ENCODE measurements at regions not wholly inside any gene's neighbourhood (a gene's known extent, or its start where the extent isn't known, plus 50 kb on each side); places are given as distances from the start of the nearest gene placed in this dataset.
"Not testable (repeated sequence)": the region's sequence is repeated elsewhere in the genome, so short reads cannot be mapped to it uniquely, and the experiment has no call there.

DNA sequence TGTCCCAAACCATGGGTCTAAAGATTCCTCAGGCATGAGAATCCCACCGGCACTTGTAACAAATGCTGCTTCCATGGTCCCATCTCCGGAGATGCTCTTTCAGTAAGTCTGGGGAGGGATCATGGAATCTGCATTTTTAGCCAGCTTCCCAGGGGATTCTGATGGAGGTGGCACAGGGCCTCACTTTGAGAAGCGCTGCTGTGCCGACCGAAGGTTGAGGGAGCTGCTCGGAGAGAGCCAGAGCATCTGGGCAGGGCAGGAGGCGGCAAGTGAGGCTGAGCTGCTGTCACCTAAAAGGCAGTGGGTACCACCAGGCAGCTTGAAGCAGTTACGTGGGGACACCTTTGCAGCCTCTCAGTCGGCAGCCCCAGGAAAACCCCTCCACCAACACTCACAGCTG lies 100.2 kb upstream of the CDYL start:
- DNase-seq: no peak

DNA sequence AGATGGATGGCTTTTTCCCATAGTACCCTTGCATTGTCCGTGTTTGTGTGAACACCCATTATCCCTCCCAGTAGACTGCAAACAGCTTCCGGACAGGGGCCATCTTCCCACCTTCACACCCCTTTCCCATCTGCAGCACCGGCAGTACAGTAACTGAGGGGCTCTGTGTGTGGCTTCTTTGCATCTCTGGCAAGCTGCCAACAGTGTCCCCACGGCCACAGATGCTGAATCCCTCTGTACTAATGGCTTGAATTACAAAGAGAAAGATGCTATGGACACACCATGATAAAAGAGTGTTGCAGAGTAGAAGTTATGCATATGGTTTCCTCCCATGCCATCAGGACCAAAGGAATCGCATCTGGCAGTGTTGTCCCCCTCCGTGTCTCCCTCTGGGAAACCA lies 101.1 kb upstream of the CDYL start:
- no peak for DNase-seq

DNA sequence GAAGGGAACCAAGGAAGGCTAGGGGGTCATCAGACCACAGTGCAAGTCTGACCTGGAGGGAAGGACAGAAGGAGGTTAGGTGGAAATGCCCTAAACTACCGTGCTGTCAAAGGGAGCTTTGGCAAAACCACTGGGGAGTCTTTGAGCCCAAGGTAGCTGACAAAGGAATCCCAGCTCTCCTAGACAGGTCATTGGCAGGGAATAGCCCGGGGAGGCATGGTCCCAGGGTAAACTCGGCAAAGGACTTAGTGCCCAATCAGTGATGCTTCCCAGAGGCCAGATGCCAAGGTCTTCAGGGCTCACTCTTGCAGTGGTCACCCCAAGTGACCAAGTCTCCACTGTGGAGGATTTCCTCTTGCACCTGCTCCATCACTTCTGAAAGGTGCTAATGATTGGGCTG lies 102.3 kb upstream of the CDYL start:
- DNase-seq: no peak

DNA sequence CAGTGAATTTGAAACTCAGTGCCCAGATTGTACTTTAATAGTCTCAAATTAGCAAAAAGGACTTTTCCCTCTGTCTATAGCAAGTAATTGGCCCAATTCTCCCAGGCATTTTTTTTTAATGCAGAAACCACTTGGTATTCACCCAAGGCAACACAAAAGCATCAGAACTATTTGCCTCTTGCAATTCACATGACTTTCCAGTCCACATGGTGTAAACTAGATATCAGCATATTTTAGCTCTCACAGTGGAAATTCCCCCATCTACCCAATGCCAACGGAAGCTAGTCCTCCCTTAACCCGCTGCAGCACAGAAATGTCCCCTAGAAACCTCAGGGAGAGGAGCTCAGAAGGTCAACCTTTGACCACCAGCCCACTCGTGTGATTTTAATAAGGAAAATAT lies 103.4 kb upstream of the CDYL start:
- DNase-seq: no peak

DNA sequence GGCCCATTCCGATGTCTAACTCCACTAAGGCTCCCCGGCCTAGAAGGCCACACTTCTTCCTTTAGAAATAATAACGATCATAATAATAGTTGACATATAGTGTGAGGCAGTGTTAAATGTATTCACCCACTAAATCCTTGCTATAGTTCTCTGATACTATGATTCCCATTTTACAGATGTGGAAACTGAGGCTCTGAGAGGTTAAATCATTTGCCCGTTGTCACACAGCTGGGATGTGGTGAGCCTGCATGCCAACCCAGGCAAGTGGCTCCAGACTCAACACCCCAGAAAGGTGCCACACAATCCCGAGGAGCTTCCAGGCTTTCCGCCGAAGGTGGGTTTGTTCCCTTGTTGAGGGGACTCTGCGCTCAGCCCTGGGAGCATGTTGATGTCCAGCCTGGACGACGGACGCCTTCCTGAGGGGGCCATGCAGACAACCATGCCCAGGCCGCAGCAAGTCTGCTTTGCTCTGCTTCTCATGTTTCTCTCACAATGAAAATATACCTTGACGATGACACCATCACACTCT lies 104.6 kb upstream of the CDYL start:
- no peak for DNase-seq

DNA sequence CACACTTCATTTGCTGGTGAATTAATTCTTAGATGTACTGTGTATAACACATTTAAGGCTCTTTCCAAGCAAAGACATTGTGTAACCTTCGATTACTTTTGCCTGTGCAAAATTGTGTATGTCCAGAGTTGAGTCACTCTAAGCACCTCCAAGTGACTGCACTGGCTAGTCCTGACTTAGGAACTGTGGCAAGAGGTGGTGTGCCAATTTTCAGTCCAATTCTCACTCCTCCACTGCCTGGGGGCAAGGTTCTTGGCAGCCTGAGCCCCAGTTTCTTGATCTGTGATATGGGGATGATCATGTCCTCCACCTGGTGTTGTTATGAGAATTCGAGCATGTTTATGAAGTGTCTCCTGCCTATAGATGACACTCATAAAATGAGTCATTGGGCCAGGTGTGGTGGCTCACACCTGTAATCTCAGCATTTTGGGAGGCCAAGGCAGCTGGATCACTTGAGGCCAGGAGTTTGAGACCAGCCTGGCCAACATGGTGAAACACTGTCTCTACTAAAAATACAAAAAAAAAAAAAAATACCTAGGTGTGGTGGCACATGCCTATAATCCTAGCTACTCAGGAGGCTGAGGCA lies 105.3 kb upstream of the CDYL start:
- no peak for DNase-seq

DNA sequence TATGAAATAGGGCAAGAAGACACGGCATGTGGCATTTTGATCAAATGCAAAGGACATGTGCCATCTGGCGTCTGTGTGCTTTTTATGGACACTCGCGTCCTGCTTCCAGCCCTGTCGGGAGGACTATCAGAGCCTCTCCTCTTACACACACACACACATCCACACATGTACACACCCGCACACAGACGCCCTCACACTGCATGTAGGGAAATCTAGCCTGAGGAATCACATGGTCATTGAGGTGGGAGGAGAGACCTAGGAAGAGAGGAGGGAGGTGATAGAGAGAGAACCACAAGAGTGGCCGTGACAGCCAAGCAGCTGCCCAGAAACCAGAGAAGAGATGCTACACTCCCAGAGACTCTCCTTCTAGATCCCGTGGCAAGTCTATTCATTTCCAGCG lies 105.9 kb upstream of the CDYL start:
- no peak for DNase-seq

DNA sequence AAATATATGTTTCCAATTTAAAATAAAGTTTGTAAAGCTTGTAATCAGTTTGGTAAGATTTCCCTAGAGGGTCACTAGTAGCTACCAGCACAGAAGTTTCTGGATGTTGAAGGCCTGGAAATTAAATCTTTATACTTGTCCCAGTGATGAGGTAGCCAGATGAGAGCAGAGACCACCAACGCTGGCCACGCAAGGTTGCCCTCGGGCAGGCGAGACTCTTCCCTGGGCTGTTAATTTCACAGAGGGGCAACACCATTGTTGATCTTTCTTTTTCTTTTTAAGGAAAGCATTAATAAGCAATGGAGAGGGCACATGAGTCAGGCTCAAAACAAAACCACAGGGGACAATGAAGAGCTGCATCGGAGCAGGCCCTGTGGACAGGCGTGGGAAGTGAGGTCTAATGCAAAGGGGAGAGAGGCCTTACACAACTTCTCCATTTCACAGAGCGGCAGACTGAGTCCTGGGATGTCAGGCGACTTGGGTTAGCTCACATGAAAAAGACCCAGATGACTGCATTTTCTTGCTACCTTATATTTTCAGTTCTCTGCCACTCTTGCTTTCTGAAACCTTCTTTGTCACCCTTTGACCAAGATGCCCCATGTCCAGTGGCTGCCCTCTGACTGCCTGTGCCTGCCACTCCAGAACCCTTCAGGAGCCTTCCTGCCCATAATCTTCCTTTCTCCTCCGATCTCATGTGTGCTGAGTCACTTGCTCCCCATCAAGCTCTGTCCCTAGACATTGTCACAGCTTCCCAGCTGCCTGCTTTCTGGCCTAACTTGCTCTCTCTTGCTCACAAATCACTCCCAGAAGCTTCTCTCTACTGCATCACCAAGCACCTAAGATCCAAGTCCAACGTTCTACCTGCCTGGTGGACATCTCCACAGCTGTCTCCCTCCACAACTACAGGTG lies 107.7 kb upstream of the CDYL start:
- DNase-seq: no peak

DNA sequence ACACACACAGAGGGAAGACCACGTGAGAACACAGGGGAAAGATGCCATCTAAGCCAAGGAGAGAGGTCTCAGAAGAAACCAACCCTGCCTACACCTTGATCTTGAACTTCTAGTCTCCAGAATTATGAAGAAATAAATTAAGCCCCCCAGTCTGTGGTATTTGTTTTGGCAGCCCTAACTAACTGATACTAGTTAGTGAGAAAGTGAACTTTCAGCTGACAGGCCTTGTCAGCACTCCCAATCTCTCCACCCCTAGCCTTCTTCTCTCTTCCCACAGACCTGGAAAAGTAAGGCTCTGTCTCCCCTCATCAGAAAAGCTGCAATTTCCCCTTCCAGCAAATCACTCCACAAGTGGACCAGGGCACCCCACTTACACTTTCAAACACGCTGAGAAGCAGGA lies 108.6 kb upstream of the CDYL start:
- no peak for DNase-seq

DNA sequence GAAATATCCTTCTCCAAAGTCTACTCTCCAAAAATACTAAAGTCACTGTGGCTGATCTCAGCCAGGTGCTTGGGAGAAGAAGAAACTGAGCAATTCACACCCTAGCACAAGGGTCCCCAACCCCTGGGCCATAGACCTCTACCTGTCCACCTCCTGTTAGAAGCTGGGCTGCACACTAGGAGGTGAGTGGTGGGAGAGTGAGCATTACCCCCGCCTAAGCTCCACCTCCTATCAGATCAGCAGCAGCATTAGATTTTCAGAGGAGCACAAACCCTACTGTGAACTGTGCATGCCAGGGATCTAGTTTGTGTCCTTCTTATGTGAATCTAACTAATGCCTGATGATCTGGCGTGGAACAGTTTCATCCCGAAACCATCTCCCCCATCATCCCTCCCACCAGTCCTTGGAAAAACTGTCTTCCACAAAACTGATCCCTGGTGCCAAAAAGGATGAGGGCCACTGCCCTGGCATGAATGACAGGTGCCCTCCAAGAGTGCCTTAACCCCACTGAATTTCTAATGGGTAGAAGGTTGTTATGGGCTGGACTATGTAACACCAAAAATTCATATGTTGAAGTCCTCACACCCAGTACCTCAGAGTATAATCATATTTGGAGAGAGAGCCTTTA lies 109.2 kb upstream of the CDYL start:
- DNase-seq: no peak

DNA sequence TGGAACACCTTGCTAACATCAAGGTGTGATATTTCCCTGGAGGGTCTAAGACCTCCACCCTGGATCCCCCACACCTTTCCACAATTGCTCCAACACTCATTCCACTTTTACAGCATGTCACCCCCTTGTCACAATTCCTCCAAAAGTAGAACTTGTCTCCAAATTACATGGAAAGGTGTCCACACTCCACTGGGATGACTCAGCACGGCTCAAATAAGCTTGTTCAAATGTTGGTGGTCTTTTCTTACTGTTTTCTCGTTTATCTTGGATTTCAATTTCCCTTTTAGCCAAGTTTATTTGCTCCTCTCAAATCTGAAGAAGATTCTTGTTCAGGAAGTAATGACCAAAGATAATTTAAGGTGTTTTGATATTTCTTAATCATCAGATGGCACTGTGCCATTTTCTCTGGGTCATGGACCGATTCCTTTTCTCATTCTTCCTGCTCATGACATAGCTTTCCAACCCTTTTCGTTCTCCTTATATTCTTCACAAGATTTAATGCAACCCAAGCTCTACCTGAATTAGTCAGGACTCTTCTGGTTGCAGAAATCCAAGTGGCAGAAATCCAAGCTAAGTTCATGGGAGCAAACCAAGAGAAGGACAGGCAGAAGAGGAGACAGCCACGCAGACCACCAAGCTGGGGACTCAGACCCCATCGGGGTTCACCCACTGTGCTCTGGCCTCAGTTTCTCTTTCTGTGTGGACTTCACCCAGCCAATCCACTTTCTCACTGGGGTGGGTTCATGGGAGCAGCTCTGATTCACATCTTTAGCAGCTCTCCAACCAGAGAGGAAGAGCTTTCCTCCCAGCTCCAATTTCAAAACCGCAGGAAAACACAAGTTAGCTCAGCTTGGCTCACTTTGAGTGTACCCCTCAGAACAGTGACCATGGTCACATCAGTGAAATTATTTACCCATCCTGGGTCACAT lies 110.5 kb upstream of the CDYL start:
- DNase-seq: no peak

DNA sequence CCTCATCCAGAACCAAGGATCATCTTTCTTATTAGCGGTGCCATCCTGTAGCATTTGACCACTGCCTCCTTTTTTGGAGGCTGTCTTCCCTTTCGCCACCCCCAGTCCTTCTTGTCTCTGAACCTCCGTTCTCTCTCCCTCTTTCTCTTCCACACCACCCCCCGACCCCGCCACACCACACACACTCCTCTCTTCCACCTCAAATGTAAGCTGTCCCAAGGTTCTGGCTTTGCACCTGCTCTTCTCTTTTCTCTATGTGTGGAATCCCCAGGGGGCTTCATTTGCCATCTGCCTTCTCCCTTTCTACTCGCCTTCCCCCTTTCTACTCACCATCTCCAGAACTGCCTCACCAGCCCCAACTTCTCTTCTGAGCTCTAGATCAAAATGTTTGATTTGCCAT lies 111.3 kb upstream of the CDYL start:
- DNase-seq: no peak

DNA sequence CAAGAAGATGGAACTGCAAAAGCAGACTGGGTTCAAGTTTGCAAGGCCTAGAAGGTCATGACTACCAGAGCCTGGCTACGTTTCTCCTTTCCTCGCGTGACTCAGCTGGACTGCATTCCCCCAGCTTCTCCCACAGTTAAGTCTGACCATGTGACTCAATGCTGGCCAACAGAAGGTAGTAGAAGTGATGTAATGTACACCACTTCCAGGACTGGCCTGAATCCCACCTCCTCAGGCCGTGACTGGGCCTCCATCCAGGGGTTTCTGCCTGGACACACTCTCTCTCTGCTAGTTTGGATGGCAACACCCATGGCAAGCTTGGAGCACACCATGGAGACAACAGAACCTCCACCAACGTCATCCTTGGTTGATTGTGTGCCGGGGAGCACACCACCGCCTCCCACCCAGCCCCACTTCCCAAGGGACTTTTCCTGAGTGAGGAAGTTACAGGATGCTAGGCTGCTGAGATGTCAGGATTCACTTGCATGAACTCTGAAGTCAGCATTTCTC lies 112.0 kb upstream of the CDYL start:
- no peak for DNase-seq

DNA sequence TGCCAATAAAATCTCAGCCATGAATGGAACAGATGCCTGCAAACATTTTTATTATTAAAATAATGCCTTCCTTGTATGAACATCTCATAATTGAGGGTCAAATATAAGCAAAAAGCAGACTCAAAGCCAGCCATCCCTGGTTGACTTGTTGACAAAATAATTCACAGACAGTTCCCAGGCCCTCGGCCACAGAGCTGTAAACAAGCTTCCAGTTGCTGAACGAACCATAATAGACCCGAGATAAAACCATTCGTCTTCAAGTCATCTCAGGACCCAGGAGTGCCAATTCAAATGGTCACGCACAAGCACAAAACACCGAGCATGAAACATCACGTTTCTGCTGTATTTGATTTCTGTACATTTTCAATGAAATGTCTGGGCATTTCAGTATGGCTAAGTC lies 113.3 kb upstream of the CDYL start:
- DNase-seq: no peak

DNA sequence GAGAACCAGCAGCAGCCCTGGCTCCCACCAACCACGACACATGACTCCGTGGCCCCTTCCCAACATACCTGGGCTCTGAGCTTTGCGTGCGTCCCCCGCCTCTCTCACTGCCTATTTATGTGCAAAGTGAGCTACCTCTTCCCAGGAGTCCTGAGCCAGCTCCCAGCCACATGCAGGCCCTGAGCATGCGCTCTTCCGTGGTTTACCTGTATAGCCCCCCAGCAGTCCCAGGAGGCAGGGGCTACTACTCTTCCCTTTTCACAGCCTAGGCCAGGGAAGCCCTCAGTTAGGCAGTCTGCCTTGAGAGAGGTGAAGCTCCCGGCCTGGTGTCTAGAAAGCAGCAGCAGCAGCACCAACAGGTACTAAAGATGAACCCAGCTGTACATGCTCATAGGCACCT lies 114.8 kb upstream of the CDYL start:
- no peak for DNase-seq

DNA sequence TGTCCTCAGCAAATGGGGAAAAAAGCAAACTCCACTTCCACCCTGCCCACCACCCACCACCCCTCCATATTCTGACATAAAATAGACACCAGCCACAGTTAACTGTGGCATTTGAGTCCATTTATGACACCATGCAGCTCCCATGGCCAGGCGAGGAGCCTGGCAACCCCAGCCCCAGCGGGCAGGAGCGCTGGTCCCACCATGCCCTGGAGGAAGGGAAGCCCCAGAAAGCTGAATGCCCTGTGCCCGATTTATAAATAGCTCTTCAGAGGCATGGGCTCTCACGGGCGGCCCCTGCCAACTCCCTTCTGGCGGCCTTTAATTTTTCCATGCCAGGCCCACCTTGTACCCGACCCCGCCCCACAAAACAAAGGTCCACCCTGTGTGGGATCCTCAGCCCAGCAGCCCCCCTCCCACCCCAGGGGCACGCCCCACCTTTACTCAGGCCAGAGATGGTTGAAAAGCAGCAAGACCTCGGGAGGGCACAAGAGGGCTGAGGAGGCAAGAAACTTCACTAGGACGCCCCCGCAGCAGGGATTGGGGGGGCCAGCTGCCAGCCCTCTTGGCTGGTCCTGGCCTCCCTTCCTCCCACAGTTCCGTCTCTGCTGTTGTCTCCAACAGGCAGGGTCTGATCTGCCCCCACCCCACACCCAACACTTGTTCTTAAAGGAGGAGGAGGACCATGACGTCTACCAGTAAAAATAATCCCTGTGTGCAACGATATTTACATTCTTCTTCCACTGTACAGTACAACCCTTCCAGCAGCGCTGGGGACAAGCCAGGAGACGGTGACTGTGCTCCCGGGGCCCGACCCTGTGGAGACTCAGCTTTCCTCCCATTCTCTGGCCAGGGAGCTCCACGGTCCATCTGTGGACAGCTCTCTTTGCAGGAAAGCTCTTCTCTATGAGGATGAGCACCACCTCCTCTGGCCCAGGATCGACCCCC lies 115.6 kb upstream of the CDYL start:
- DNase-seq: no peak

DNA sequence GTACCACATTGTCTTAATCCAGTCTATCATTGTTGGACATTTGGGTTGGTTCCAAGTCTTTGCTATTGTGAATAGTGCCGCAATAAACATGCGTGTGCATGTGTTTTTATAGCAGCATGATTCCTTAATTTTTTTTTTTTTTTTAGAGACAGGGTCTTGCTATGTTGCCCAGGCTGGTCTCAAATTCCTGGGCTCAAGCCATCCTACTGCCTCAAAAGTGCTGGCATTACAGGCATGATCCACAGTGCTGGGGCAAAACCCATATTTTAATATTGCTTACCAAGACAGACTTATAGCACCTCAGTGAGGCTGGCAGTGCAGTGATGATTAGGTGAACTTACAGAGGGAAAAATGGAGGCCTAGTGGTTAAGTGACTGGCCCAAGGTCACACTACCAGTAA lies 116.5 kb upstream of the CDYL start:
- DNase-seq: not testable (repeated sequence)

DNA sequence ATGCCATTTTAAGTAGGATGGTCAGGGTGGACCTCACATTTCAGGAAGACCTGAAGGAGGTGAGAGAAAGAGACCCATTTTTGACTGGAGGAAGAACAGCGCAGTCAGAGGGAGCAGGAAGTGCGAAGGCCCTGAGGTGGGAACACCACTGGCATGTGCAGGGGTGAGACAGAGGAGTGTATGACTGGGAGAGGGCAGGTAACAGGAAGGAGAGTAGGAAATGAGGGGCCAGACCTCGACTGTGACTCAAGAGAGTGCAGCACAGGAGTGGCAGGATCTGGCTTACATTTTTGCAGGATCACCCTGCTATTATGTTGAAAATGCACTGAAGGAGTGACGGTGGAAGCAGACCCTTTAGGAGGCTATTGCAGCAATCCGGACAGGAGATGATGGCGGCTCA lies 117.7 kb upstream of the CDYL start:
- DNase-seq: no peak

DNA sequence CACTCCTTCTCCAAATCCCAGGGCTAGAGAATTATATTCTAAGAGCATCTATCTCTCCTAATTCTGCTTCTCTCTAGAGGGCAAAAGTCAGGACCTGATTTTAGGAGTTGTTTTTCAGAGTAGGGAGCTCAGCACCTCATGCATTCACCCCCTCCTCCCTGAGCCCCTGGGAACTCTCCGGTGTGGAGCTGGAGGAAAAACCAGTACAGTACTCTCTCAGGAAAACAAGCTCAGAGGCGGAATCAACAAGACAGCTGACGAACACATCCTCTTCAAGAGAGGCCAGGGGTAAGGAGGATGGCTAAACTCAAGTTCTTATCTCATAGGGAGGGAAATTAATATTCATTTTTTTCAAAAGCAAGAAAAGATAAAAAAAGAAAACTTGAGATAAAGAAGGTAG lies 120.1 kb upstream of the CDYL start:
- no peak for DNase-seq

DNA sequence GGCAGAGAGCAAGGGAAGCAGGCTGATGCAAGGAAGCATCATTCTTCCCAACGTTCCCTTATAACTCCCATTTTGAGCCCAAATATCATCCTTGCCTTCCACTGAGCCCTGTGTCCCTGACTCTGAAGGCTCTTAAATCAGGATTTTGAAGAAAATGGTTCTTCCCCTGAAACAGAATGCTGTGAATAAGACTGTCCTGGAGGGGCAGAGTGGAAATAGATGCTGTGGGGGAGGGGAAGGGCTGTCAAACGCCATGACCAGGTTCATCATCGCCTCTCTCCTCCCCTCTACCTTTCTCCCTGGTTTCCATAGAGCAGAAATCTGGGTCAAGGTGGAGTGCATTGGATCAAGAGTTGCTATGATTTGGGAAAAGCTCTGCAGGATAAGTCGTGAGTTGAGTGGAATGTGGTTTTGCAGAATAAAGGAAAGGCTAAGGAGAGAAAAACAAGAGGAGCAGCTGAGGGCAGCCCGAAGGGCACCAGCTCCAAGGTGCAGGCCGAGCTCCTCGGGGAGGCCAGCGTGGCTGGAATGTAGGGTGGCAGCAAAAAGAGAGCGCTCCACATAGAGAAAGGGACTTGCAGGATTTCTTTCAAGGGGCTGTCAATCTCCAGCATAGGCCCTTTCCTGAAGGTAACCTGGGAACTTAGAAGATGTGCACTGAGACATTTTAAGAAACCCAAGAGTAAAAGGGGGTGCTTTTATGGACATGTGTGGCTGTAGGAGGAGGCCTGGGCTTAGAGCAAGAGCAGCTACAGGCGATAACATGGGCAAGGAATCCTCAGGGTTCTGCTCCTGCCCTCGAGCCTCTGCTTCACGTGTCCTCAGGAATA lies 120.8 kb upstream of the CDYL start:
- DNase-seq: no peak
